ENCODE measurements at regions not wholly inside any gene's neighbourhood (a gene's known extent, or its start where the extent isn't known, plus 50 kb on each side); places are given as distances from the start of the nearest gene placed in this dataset.

DNA sequence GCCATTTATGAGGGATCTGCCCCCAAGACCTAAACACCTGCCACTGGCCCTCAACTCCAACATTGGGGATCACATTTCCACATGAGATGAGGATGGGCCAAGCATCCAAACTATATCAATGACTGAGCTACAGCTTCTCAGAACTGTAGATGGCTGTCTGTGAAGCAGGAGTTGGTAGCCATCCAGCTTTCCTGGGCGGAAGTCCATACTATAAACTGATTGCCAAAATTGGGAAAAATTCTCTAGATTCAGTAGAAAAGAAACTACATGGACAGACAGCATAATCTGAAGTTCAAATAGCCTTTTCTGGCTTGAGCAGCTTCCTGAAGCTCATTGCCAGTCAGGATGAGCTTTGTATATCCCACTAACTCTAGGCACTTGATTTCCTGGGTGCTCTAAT, 214.7 kb upstream of the ZBTB20 start:
- no peak for DNase-seq (ENCODE audit: extremely low spot score)
- TF ChIP-seq, protein P1, sequence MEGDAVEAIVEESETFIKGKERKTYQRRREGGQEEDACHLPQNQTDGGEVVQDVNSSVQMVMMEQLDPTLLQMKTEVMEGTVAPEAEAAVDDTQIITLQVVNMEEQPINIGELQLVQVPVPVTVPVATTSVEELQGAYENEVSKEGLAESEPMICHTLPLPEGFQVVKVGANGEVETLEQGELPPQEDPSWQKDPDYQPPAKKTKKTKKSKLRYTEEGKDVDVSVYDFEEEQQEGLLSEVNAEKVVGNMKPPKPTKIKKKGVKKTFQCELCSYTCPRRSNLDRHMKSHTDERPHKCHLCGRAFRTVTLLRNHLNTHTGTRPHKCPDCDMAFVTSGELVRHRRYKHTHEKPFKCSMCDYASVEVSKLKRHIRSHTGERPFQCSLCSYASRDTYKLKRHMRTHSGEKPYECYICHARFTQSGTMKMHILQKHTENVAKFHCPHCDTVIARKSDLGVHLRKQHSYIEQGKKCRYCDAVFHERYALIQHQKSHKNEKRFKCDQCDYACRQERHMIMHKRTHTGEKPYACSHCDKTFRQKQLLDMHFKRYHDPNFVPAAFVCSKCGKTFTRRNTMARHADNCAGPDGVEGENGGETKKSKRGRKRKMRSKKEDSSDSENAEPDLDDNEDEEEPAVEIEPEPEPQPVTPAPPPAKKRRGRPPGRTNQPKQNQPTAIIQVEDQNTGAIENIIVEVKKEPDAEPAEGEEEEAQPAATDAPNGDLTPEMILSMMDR (IDR thresholded peaks at IDR 0.05; ENCODE audit: control extremely low read depth, extremely low read depth, low read depth, missing control alignments), result no peak
- POLR2A ChIA-PET, result no interaction called here
- CTCF ChIA-PET, result interaction anchor here (1.5 kb wide), 1 partner anchor 26 kb away, joined by 3 read pairs; no protein-coding TSS in a partner anchor

DNA sequence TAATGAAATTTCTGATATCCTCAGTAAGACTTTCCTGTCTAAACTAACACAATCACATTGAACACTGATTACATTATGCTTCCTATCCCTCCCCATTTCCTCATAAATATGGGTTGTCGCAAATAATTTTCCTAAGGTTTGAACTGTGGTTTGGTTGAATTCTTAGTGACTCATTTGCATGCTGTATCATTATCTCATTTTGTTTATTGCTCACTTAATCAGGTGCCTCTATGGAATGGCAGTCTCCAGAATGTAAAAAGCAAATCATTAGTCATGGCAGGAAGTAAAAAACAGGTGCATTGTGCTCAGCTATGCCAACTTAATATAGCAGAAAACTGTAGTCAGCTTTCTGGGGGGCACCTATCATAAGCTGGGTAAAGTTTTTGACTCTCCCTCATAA, 216.0 kb upstream of the ZBTB20 start:
- POLR2A ChIA-PET, result no interaction called here
- TF ChIP-seq, protein P1 (IDR thresholded peaks at IDR 0.05; ENCODE audit: control extremely low read depth, extremely low read depth, low read depth, missing control alignments), result no peak
- no peak for DNase-seq (ENCODE audit: extremely low spot score)
- CTCF ChIA-PET, result no interaction called here

DNA sequence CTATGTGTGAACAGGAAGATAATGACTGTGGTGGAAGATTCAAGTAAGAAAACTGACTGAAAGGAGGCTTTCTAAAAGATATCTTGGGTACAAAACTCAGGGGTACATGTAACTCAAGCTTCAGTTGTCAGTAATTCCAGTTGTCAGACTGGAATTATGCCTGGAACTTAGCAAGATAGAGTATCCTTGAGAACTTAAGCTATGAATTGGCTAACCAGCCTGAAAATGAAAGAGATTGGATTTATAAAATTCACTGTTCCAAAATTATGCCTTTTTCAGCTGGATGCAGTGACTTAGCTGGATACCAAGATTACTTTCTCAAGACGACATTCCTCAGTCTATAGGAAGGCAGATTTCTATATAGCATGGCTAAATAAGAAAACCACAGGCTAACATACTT, 221.9 kb upstream of the ZBTB20 start:
- POLR2A ChIA-PET, result no interaction called here
- no peak for DNase-seq (ENCODE audit: extremely low spot score)
- CTCF ChIA-PET, result interaction anchor here (1.3 to 1.5 kb wide), 2 partner anchors 11 to 238 kb away, joined by 4 read pairs; no protein-coding TSS in a partner anchor
- TF ChIP-seq, protein P1 (IDR thresholded peaks at IDR 0.05; ENCODE audit: control extremely low read depth, extremely low read depth, low read depth, missing control alignments), result no peak

DNA sequence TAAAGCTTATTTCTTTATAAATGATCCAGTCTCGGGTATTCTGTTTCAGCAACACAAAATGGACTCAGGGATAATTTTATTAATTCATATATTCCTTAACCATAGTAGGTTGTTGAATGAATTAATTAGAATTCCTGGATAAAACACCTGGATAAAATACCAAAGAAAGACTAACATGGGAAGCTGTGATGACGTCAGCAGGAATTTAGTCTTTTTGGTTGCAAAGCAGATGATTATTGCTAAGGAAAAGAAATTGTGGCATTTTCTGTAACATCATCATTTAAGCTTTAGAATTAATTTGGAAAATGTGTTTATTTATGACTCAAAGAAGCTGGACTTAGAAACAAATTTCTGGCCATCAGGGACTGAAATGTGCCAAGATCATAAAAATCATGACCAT, 228.3 kb upstream of the ZBTB20 start:
- POLR2A ChIA-PET, result no interaction called here
- CTCF ChIA-PET, result interaction anchor here (1.2 to 2.3 kb wide), 5 partner anchors 10 to 409 kb away, joined by 3 to 11 read pairs (median 6); no protein-coding TSS in a partner anchor
- TF ChIP-seq, protein P1 (IDR thresholded peaks at IDR 0.05; ENCODE audit: control extremely low read depth, extremely low read depth, low read depth, missing control alignments), result no peak
- DNase-seq (ENCODE audit: extremely low spot score), result no peak

DNA sequence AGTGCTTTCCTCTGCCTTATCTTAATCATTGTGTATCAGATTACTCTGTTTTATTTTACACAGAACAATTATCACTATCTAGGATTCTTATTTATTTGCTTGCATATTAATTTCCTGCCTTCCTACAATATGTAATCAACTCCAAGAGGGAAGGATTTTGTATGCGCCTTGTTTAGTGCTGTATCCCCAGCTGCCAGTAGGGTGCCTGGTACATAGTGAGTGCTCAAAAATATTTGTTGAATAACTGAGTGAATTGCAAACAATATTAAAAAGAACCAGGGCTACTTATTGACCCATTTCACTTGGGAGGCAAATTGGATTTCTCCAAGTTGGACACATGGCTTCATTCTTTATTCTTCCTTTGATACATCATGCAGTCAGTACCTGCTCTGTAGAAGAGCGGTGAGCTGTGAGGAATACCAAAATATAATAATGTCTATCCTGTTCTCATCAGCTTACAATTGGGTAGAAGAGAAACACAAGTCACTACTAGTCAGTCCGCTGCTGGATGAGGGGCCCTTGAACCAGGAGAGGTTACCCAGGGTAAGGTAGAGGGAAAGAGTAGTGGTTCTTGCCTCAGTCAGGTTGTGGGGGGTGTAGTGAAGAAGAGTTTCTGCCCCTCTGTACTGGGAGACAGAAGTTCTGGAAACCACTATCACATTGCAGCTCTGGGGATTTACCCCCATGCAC, 233.9 kb upstream of the ZBTB20 start:
- POLR2A ChIA-PET, result no interaction called here
- CTCF ChIA-PET, result no interaction called here
- DNase-seq (ENCODE audit: extremely low spot score), result no peak
- TF ChIP-seq, protein P1 (IDR thresholded peaks at IDR 0.05; ENCODE audit: control extremely low read depth, extremely low read depth, low read depth, missing control alignments), result no peak

DNA sequence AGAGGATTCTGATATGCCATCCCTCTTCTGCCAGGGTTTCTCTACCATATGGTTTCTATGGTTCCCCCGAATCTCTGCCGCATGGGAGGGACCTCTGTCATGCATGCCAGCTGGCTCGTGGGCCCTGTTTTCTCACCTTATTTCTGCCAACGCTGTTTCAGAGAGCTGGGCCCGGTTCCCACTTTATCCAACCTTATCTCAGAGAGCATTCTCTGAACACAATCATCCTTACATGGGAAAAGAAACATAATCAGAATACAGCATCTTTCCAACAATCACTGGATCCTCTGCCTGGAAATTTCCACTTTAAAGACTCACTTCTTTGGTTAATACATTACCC, 234.5 kb upstream of the ZBTB20 start:
- DNase-seq (ENCODE audit: extremely low spot score), result no peak
- TF ChIP-seq, protein P1 (IDR thresholded peaks at IDR 0.05; ENCODE audit: control extremely low read depth, extremely low read depth, low read depth, missing control alignments), result no peak
- POLR2A ChIA-PET, result no interaction called here
- CTCF ChIA-PET, result no interaction called here
